ENCODE measurements at regions not wholly inside any gene's neighbourhood (a gene's known extent, or its start where the extent isn't known, plus 50 kb on each side); places are given as distances from the start of the nearest gene placed in this dataset.

- TF ChIP-seq SAP30 (IDR thresholded peaks at IDR 0.05; ENCODE audit: insufficient read depth, insufficient replicate concordance, low read length) (no peak), SRF (IDR thresholded peaks at IDR 0.05; ENCODE audit: low read depth, low read length) (no peak), TBP (IDR thresholded peaks at IDR 0.05; ENCODE audit: low read depth, low read length) (no peak)
These were observed 255.0 kb upstream of the SASH1 start (continued) for GRCh38 chr6:148087659-148088058.

Data from H1 (cell line).